SK-N-SH treated with all-trans-retinoic acid at 6 μM for 48 hours (cell line): ENCODE measurements at regions not wholly inside any gene's neighbourhood (a gene's known extent, or its start where the extent isn't known, plus 50 kb on each side); places are given as distances from the start of the nearest gene placed in this dataset.

Experiments
- GLIS3 ChIP-seq: fragments of 250-450 bp; sonication (Bioruptor Pico); IDR thresholded peaks from 2 replicates; pipeline ENCODE4 v1.5.0; 2020; ENCODE audit warnings: mild to moderate bottlenecking, moderate library complexity
- OSR1 ChIP-seq: fragments of 250-450 bp; sonication (Bioruptor Pico); IDR thresholded peaks from 2 replicates; pipeline ENCODE4 v1.8.0; 2022; ENCODE audit warnings: moderate library complexity, mild to moderate bottlenecking, inconsistent platforms
- SNAI2 ChIP-seq: fragments of 250-450 bp; sonication (Bioruptor Pico); IDR thresholded peaks from 2 replicates; pipeline ENCODE4 v1.5.0; 2020; ENCODE audit warnings: mild to moderate bottlenecking, moderate library complexity
- ZFP3 ChIP-seq: fragments of 250-450 bp; sonication (Bioruptor Pico); IDR thresholded peaks from 2 replicates; pipeline ENCODE4 v1.5.0; 2020; ENCODE audit warnings: mild to moderate bottlenecking, moderate library complexity
- ZNF70 ChIP-seq: fragments of 450-650 bp; formaldehyde crosslinking; IDR thresholded peaks from 2 replicates; pipeline ENCODE4 v1.5.0; 2020; ENCODE audit warnings: mild to moderate bottlenecking, moderate library complexity
- ZNF8 ChIP-seq: fragments of 450-650 bp; formaldehyde crosslinking; IDR thresholded peaks from 2 replicates; pipeline ENCODE4 v1.5.0; 2020; ENCODE audit warnings: mild to moderate bottlenecking, moderate library complexity
- TF ChIP-seq, protein P1 (sequence below): fragments of 250-450 bp; sonication (Bioruptor Pico); IDR thresholded peaks from 2 replicates; pipeline ENCODE4 v1.8.0; 2020; ENCODE audit warnings: mild to moderate bottlenecking, moderate library complexity, borderline replicate concordance

- TF ChIP-seq ZNF70 (CRISPR knock-in tag) (no peak), GLIS3 (CRISPR knock-in tag) (no peak), ZFP3 (no peak), OSR1 (CRISPR knock-in tag) (no peak), SNAI2 (no peak), ZNF8 (CRISPR knock-in tag) (no peak)
- TF ChIP-seq, protein P1, sequence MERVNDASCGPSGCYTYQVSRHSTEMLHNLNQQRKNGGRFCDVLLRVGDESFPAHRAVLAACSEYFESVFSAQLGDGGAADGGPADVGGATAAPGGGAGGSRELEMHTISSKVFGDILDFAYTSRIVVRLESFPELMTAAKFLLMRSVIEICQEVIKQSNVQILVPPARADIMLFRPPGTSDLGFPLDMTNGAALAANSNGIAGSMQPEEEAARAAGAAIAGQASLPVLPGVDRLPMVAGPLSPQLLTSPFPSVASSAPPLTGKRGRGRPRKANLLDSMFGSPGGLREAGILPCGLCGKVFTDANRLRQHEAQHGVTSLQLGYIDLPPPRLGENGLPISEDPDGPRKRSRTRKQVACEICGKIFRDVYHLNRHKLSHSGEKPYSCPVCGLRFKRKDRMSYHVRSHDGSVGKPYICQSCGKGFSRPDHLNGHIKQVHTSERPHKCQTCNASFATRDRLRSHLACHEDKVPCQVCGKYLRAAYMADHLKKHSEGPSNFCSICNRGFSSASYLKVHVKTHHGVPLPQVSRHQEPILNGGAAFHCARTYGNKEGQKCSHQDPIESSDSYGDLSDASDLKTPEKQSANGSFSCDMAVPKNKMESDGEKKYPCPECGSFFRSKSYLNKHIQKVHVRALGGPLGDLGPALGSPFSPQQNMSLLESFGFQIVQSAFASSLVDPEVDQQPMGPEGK (CRISPR knock-in tag), result no peak
Observed at GRCh38 chr10:120734483-120735078, 116.6 kb upstream of the WDR11 start.
